Osteoblast (primary cell): ENCODE measurements at regions not wholly inside any gene's neighbourhood (a gene's known extent, or its start where the extent isn't known, plus 50 kb on each side); places are given as distances from the start of the nearest gene placed in this dataset.

Experiments used
- DNase-seq: peaks from one replicate; pipeline ENCODE4 v3.0.0; 2011; ENCODE audit warnings: low spot score, mixed read lengths; ENCODE audit not compliant: insufficient read length; ENCODE audit errors: missing footprints
- H2AFZ ChIP-seq: 2 replicates; pipeline ENCODE4 v1.6.0; 2011; ENCODE audit warnings: mild to moderate bottlenecking, low read length
- H3K27ac ChIP-seq: 2 replicates; pipeline ENCODE4 v1.5.1; 2011; ENCODE audit warnings: mild to moderate bottlenecking, low read depth, low read length, moderate library complexity
- H3K27me3 ChIP-seq: 2 replicates; pipeline ENCODE4 v1.6.0; 2012; ENCODE audit warnings: mild to moderate bottlenecking, control low read depth, inconsistent platforms, low read length, moderate library complexity; ENCODE audit not compliant: insufficient read depth
- H3K36me3 ChIP-seq: 2 replicates; pipeline ENCODE4 v1.5.1; 2011; ENCODE audit warnings: mild to moderate bottlenecking, low read length, control low read depth, moderate library complexity; ENCODE audit not compliant: insufficient read depth
- H3K4me1 ChIP-seq: 2 replicates; pipeline ENCODE4 v1.5.1; 2011; ENCODE audit warnings: mild to moderate bottlenecking, low read length, control low read depth, moderate library complexity; ENCODE audit not compliant: insufficient read depth
- H3K4me2 ChIP-seq: 2 replicates; pipeline ENCODE4 v1.6.0; 2011; ENCODE audit warnings: mild to moderate bottlenecking, low read length; ENCODE audit not compliant: insufficient read depth
- H3K4me3 ChIP-seq: fragments of 200-600 bp; sonication (generic); 3 replicates; pipeline ENCODE4 v1.5.1; 2012; ENCODE audit warnings: mild to moderate bottlenecking, low read length, inconsistent platforms; ENCODE audit not compliant: insufficient read depth
- H3K79me2 ChIP-seq: 2 replicates; pipeline ENCODE4 v1.6.0; 2012; ENCODE audit warnings: mild to moderate bottlenecking, low read length, control low read depth, inconsistent platforms; ENCODE audit not compliant: insufficient read depth
- H3K9me3 ChIP-seq: 2 replicates; pipeline ENCODE4 v1.5.1; 2011; ENCODE audit warnings: low read depth, low read length, control low read depth
- H4K20me1 ChIP-seq: 2 replicates; pipeline ENCODE4 v1.6.0; 2012; ENCODE audit warnings: mild to moderate bottlenecking, low read length, control low read depth; ENCODE audit not compliant: insufficient read depth
- CTCF ChIP-seq: IDR thresholded peaks from 2 replicates; pipeline ENCODE4 v1.5.1; 2011; ENCODE audit warnings: mild to moderate bottlenecking, low read depth, low read length, moderate library complexity; ENCODE audit errors: extremely low read depth

- Histone ChIP-seq H4K20me1 (no peaks in the 10 kb centered on the region), H3K27ac (no peak overlapping the region), H2AFZ (no peak overlapping the region), H3K27me3 (no peaks in the 10 kb centered on the region), H3K36me3 (no peaks in the 10 kb centered on the region), H3K79me2 (no peaks in the 10 kb centered on the region), H3K4me3 (no peak overlapping the region), H3K4me1 (no peaks in the 10 kb centered on the region), H3K4me2 (no peak overlapping the region), H3K9me3 (no peaks in the 10 kb centered on the region)
- DNase-seq, result no peak
- no peak for TF ChIP-seq CTCF
Observed at GRCh38 chr6:156189714-156190113, 587.5 kb upstream of the ARID1B start.

GRCh38 chr6:156189195-156189594 lies 588.0 kb upstream of the ARID1B start:
- Histone ChIP-seq H3K36me3 (no peaks in the 10 kb centered on the region), H4K20me1 (no peaks in the 10 kb centered on the region), H3K27ac (no peak overlapping the region), H3K4me1 (no peaks in the 10 kb centered on the region), H3K27me3 (no peaks in the 10 kb centered on the region), H3K9me3 (no peaks in the 10 kb centered on the region), H3K4me3 (no peak overlapping the region), H3K79me2 (no peaks in the 10 kb centered on the region), H3K4me2 (no peak overlapping the region), H2AFZ (no peak overlapping the region)
- no peak for DNase-seq
- TF ChIP-seq CTCF, result no peak

- DNase-seq, result peak; percentile 44
- no peak for TF ChIP-seq CTCF
- H3K4me1 ChIP-seq, result no peaks in the 10 kb centered on the region
- H3K79me2 ChIP-seq, result no peaks in the 10 kb centered on the region
- H3K27ac ChIP-seq, result no peak overlapping the region
- no peak overlapping the region for H3K4me3 ChIP-seq
- H4K20me1 ChIP-seq, result no peaks in the 10 kb centered on the region
- H3K4me2 ChIP-seq, result no peak overlapping the region
- H3K27me3 ChIP-seq, result no peaks in the 10 kb centered on the region
- H2AFZ ChIP-seq, result no peak overlapping the region
- no peaks in the 10 kb centered on the region for H3K36me3 ChIP-seq
- no peaks in the 10 kb centered on the region for H3K9me3 ChIP-seq
Observed at GRCh38 chr6:156185113-156185512, 592.1 kb upstream of the ARID1B start.

GRCh38 chr6:156183678-156184077 lies 593.5 kb upstream of the ARID1B start:
- Histone ChIP-seq H3K79me2 (no peaks in the 10 kb centered on the region), H2AFZ (no peak overlapping the region), H3K4me2 (no peak overlapping the region), H4K20me1 (no peaks in the 10 kb centered on the region), H3K4me3 (no peak overlapping the region), H3K9me3 (no peaks in the 10 kb centered on the region), H3K27me3 (no peaks in the 10 kb centered on the region), H3K4me1 (no peaks in the 10 kb centered on the region), H3K36me3 (no peaks in the 10 kb centered on the region), H3K27ac (no peak overlapping the region)
- DNase-seq, result no peak
- TF ChIP-seq CTCF, result no peak
